ENCODE measurements at regions not wholly inside any gene's neighbourhood (a gene's known extent, or its start where the extent isn't known, plus 50 kb on each side); places are given as distances from the start of the nearest gene placed in this dataset.

DNA sequence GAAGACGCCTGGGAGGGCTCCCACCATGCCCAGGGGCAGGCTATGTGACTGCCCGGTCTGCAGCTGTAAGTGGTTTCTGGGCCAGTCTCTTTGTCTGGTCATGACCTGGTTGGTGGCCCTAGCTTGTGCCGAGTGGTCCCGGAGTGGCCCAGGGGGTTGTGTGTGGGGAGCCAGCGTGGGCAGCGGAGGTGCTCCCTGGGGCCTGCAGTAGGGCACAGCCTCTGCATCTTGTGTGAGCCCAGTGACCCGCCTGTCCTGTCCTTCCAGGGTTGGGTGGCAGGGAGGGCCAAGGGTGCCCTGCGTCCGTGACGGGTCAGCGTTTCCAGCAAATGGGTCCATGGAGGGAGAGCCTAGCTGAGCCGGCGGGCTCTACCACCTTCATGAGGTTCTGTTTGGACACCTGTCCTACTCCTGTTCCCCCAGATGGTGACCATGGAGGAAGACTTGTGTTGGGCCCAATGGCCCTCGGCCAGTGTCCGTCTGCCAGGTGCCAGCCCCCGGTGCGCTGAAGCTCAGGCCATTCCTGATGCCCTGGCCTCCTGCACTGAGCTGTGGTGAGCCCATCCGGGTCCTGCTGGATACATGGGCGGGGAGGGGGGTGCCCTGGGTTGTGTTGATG is 215.4 kb downstream of the SNRPN start (continued):
- TF ChIP-seq, protein P1, sequence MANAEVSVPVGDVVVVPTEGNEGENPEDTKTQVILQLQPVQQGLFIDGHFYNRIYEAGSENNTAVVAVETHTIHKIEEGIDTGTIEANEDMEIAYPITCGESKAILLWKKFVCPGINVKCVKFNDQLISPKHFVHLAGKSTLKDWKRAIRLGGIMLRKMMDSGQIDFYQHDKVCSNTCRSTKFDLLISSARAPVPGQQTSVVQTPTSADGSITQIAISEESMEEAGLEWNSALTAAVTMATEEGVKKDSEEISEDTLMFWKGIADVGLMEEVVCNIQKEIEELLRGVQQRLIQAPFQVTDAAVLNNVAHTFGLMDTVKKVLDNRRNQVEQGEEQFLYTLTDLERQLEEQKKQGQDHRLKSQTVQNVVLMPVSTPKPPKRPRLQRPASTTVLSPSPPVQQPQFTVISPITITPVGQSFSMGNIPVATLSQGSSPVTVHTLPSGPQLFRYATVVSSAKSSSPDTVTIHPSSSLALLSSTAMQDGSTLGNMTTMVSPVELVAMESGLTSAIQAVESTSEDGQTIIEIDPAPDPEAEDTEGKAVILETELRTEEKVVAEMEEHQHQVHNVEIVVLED (CRISPR knock-in tag; IDR thresholded peaks at IDR 0.05) = no peak
- TF ChIP-seq MTA2 (IDR thresholded peaks at IDR 0.05; ENCODE audit: low read depth) (no peak), TCFL5 (CRISPR knock-in tag; conservative IDR thresholded peaks at IDR 0.05) (no peak), ZNF121 (CRISPR knock-in tag; conservative IDR thresholded peaks at IDR 0.05) (no peak), NRF1 (conservative IDR thresholded peaks at IDR 0.05 in 1 of 2, IDR thresholded peaks at IDR 0.05 in 1 of 2) (no peak), ZNF324 (CRISPR knock-in tag; IDR thresholded peaks at IDR 0.05) (no peak), HOXB6 (CRISPR knock-in tag; IDR thresholded peaks at IDR 0.05; ENCODE audit: borderline replicate concordance) (no peak), ZFP36 (IDR thresholded peaks at IDR 0.05; ENCODE audit: low read depth, low read length, partially characterized antibody) (no peak)

DNA sequence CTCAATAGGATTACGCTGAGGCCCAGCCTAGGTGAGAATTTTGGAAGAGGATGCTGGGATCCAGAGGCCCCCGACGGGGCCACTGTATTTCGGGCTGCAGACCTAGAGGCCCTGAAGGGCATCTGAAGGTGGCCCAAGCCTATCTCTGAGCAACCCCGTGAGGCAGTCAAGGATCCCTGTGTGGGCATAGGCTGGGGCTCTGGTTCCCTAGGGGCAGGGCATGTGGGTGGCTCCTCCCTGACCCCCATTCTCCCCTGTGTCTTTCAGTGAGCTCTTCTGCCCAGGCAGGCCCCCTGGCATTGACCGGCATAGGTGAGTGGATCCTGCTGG is 216.0 kb downstream of the SNRPN start:
- TF ChIP-seq, protein P2, sequence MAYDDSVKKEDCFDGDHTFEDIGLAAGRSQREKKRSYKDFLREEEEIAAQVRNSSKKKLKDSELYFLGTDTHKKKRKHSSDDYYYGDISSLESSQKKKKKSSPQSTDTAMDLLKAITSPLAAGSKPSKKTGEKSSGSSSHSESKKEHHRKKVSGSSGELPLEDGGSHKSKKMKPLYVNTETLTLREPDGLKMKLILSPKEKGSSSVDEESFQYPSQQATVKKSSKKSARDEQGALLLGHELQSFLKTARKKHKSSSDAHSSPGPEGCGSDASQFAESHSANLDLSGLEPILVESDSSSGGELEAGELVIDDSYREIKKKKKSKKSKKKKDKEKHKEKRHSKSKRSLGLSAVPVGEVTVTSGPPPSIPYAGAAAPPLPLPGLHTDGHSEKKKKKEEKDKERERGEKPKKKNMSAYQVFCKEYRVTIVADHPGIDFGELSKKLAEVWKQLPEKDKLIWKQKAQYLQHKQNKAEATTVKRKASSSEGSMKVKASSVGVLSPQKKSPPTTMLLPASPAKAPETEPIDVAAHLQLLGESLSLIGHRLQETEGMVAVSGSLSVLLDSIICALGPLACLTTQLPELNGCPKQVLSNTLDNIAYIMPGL (CRISPR knock-in tag; IDR thresholded peaks at IDR 0.05) = no peak
- Histone ChIP-seq H3K9me1 (ENCODE audit: control insufficient read depth, insufficient read depth, low read length) (no peaks in the 10 kb centered on the region), H3K4me3 (no peak overlapping the region), H3K27me3 (ENCODE audit: control insufficient read depth in 2 of 2, insufficient read depth in 2 of 2, low read length in 2 of 2) (no peaks in the 10 kb centered on the region), H4K20me1 (replicated peaks; ENCODE audit: control insufficient read depth, insufficient read depth, low read length) (no peaks in the 10 kb centered on the region), H3K4me2 (ENCODE audit: insufficient read depth, low read length) (no peak overlapping the region), H3K9ac (ENCODE audit: insufficient read depth in 1 of 2, low read depth in 2 of 2, low read length in 2 of 2) (no peak overlapping the region), H3K9me3 (replicated peaks; ENCODE audit: control insufficient read depth, insufficient read depth, low read depth, low read length) (no peaks in the 10 kb centered on the region), H3K27ac (ENCODE audit: extremely low read depth, low read depth, low read length) (no peak overlapping the region), H3K79me2 (ENCODE audit: control insufficient read depth, insufficient read depth, low read length) (no peaks in the 10 kb centered on the region), H3K4me1 (replicated peaks in 1 of 2; ENCODE audit: control insufficient read depth in 2 of 2, insufficient read depth in 2 of 2, low read length in 2 of 2) (no peaks in the 10 kb centered on the region), H2AFZ (ENCODE audit: low read depth, low read length) (no peak overlapping the region), H3K36me3 (ENCODE audit: control insufficient read depth, insufficient read depth, low read length) (no peaks in the 10 kb centered on the region)
- 0% methylated on average over 5 of the region's 6 CpGs for WGBS (ENCODE audit: insufficient coverage, low coverage, missing lambda C conversion rate)
- ChIA-PET POLR2A (no interaction called here), CTCF (ENCODE audit: low intra/inter-chr PET ratio) (no interaction called here)
- no peak for FAIRE-seq
- in situ Hi-C loops (cut with MboI) = no loop called here
- no TSS peak for BruUV-seq (replicated peaks)
- intact Hi-C loops (cut with micrococcal nuclease) = no loop called here
- no peak for DNase-seq (ENCODE audit: extremely low read depth in 1 of 4, low spot score in 3 of 4)
- ATAC-seq = no peak
